GM21529 (cell line): ENCODE measurements at regions not wholly inside any gene's neighbourhood (a gene's known extent, or its start where the extent isn't known, plus 50 kb on each side); places are given as distances from the start of the nearest gene placed in this dataset.
"Not testable (repeated sequence)": the region's sequence is repeated elsewhere in the genome, so short reads cannot be mapped to it uniquely, and the experiment has no call there.

Source experiments
- ATAC-seq: cut with Tn5 transposase; IDR thresholded peaks from one replicate; pipeline ENCODE4 v1.9.1; 2021; ENCODE audit not compliant: unreplicated experiment

GRCh38 chr5:23103566-23103965 lies 250.4 kb upstream of the CDH12 start:
- ATAC-seq = no peak

DNA sequence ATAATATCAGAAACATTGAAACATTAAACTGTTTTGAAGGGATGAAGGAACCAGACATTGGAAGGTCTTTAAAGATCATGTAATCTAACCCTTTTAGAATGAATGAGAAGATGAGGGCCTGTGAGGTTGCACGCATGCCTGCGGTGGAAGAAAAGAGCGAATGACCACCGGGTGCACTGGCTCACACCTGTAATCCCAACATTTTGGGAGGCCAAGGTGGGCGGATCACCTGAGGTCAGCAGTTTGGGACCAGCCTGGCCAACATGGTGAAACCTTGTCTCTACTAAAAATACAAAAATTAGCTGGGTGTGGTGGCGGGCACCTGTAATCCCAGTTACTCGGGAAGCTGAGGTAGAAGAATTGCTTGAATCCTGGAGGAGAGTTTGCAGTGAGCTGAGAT lies 242.3 kb upstream of the CDH12 start:
- ATAC-seq = not testable (repeated sequence)

GRCh38 chr5:23089286-23089685 lies 236.1 kb upstream of the CDH12 start:
- no peak for ATAC-seq

GRCh38 chr5:23084815-23085214 lies 231.7 kb upstream of the CDH12 start:
- no peak for ATAC-seq

DNA sequence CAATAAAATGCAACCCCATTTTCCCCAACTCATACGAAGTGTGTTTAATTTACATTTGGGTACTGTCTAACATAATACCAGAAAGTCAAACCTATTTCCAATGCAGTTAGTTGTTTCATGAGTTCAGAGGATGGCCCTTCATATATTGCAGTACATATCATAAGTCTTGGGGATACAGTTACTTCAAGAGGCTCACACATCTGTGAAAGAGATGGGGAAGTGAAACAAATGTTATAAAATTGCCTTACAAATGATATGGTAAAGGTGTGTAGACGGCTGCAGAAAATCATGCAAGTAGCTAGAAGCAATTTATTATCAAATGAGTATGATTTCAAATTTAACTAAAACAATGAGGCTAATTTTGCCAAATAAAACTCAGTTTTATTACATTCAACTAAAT lies 219.0 kb upstream of the CDH12 start:
- ATAC-seq = no peak

DNA sequence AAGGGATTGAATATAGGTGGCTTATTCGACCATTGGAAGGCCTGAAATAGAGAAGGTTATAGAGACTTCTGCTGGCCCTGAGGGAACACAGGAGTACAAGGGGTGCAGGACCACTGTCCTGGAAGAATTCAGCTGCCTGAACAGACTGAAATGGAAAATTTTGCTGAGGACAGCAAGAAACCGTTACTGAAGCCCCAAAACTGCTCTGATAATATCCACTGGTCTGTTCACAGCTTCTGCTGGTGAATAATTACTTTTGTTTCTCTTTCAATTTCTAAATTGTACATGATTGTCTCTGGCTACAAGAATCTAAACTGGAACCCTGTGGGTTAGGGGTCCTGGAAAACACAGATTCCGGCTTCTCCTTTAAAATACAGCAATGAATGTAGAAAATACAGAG lies 218.5 kb upstream of the CDH12 start:
- no peak for ATAC-seq

GRCh38 chr5:23064710-23065109 lies 211.6 kb upstream of the CDH12 start:
- no peak for ATAC-seq

- ATAC-seq = no peak
These were observed 200.7 kb upstream of the CDH12 start for GRCh38 chr5:23053846-23054245.

DNA sequence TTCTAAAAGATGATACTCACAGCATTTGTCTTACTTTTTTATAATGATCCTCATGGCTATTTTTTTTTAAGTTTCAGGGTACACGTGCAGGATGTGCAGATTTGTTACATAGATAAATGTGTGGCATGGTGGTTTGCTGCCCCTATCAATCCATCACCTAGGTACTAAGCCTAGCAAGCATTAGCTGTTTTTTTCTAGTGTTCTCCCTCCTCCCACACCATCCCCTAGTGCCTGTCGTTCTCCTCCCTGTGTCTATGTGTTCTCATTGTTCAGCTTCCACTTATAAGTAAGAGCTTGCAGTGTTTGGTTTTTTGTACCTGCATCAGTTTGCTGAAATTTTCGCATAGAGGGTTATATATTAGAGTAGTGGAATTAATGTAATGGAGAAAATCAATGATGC lies 189.1 kb upstream of the CDH12 start:
- no peak for ATAC-seq

GRCh38 chr5:23035555-23036090 lies 182.5 kb upstream of the CDH12 start:
- ATAC-seq = no peak

GRCh38 chr5:23033864-23034263 lies 180.7 kb upstream of the CDH12 start:
- no peak for ATAC-seq

GRCh38 chr5:23029290-23029689 lies 176.1 kb upstream of the CDH12 start:
- ATAC-seq = no peak

DNA sequence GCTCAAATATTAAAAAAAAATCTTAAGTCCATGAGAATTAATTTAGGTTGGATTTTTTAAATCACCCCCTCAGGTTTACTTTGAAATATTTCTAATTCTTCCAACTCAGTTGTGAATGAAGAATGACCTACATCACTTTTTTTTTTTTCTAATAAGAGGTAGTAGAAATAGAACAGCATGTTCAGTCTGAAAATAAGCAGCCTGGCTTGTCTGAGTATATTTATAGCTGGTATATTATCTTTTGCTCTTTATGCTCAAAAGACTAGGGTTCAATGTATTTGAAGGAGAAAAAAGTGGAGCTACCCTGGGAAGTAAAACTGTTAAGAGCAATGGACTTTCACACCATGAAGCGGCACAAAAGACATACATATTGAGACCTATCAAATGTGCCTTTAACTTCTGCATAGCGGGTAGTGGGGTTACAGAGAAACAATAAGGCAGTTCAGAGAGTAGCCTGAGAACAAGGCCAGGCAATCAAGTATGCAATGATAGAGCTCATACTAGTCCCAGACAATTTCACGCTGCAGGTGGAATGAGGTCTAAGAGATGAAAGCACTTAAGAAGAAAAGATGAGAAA lies 175.4 kb upstream of the CDH12 start:
- no peak for ATAC-seq

GRCh38 chr5:23027830-23028229 lies 174.7 kb upstream of the CDH12 start:
- no peak for ATAC-seq

DNA sequence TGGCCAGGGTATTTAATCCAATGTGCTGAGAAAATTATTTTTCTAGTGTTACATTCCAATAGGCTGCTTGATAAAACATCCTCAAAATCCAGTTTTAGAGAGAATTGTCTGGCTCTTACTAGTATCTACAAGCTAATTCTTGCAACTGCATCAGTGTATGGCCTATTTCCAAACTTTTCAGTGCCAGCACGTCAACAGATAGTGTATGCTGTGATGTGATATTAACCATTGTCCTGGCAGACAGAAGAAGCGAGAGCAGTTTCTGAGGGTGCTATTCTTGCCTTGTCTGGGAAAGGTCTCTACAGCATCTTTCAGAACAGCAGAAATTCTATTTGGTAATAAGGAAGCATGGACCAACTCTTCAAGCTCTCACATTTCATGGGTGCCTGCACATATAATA lies 174.2 kb upstream of the CDH12 start:
- no peak for ATAC-seq

DNA sequence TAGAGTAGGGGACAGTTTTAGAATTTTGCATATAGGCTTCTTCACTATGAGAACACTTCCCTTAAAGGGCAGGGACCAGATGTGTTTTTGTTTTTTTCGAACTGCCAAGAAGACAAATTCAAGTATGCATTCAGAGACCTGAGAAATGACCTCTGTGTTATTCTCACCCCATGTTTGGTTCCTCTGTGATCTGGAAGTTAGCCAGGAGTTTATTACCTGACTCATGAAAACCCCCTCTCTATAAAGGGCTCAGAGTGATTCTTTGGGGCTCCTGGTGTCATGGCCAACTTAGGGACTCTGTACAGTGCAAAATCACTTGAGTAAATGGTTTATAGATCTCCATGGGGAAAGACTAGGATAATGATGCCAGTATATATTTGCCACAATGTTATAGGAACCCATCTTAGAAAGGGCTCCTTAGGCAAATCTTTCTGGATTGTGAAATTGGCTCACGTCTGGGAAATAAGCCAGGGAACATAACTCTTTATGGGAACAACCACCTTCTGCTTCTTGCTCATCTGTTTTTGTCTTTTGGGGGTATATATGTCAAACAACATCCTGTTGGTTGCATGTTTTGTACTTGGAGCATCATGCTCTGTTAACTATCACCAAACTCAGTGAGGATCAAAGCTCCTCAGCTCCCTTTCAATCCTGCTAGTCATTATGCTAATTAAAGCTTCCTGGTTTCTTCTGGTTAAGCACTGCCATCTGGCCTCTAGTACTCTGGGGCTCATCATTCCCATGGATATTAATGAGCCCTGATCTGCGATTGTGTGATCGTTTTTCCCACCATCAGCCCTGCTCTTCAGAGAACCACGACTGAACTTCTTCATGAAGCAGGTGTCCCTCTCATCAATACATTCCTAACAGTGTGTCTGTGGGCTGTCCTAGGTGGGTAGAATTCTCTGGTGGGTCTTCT lies 173.4 kb upstream of the CDH12 start:
- ATAC-seq = no peak

GRCh38 chr5:23025629-23026233 lies 172.6 kb upstream of the CDH12 start:
- no peak for ATAC-seq

GRCh38 chr5:23024470-23024869 lies 171.3 kb upstream of the CDH12 start:
- ATAC-seq = no peak

DNA sequence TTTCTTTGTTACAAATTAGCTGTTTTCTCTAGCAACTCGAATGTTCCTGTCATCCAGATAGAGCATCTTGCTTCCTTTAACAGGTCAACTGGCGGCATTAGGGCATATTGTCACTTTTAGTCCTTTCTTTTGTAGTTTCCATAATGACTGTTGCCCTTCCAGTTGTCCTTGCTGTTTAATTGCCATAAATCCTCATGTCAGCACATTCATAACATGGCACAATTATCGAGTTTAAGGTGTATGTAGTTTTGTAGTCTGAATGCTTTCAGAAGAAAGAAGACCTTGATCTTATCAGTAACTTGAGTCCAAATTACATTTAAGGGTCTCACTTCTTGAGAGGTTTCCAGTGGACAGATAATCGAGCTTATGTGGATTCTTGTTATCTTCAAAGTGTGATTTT lies 161.7 kb upstream of the CDH12 start:
- no peak for ATAC-seq

DNA sequence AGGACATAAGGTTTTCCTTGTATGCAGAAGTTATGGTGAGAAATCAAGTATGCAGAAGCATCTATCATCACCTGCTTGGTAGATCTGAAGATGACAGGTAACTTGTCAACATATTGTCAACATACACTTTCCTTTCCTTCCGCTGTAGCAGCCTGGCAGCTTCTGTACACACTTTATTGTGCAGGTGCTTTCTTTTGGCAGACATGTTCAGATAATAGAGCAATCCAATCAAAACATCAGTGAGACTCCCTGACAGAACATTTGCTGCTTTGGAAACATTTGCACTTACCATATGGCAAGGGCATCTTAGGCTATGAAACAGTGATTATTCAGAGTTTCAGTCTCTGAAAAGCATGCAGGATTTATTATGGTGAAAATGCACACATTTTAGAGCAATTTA lies 161.1 kb upstream of the CDH12 start:
- no peak for ATAC-seq

DNA sequence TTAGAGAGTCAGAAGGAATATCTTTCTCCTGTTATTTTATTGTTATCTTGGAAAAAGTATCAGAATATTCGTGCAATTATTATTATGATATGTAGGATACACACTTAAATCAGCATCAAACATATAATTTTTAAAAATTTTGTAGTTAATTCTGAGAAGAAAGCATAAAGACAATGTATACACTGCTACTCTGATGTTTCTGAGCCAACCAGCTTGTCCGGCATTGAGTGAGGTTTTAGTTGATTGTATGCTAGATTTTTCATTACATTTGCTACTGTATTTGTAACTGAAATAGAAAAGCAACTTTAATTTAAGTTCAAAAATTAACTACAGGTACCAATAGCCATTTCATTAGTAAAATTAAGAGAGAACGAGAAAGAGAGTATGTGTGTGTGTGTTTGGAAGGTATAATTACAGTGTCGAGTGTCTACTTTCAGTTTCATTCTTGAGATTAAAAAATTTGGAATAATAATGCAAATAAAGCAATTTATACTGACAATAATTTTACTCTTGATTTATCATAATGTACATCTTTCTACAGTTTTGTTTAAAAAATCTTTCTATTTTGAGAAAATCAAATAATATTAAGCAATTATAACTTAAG lies 160.4 kb upstream of the CDH12 start:
- ATAC-seq = no peak

- ATAC-seq = no peak
These were observed 159.7 kb upstream of the CDH12 start for GRCh38 chr5:23012842-23013241.
